Testis (tissue), 2 donors: ENCODE measurements at regions not wholly inside any gene's neighbourhood (a gene's known extent, or its start where the extent isn't known, plus 50 kb on each side); places are given as distances from the start of the nearest gene placed in this dataset.

Experiments
- POLR2A ChIP-seq: fragments of 450-650 bp; IDR thresholded peaks from one replicate; pipeline ENCODE4 v1.6.1; 2017; ENCODE audit warnings: antibody characterized with exemption, mild to moderate bottlenecking, moderate library complexity
- TF ChIP-seq, protein P1 (sequence below), 3 experiments: fragments of 450-650 bp in 2 of 3; fragments of 200-600 bp in 1 of 3; sonication (generic) in 1 of 3; IDR thresholded peaks; one replicate each; pipeline ENCODE4 v1.5.1; 2016 to 2019; ENCODE audit warnings: antibody characterized with exemption in 3 of 3, mild to moderate bottlenecking in 2 of 3, moderate library complexity in 1 of 3

DNA sequence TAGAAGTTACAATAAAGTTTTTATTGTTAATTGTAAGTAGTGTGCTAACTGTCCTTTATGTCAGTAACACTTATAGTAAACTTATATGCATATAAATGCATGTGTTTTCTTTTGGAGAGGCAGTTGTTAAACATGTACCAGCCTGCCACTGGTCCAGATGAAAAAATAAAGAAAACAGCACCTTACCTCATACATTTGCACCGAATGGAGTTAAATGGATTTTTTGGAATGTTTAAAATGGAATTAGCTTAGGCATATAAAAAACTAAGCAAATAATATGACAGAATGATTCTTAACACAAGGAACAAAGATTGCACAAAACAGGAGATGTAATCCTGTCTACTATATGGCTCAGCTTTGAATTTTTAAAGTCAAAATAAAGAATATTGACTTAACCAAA, 50.2 kb upstream of the ALDH1A3 start:
- no peak for TF ChIP-seq POLR2A
- TF ChIP-seq, protein P1, sequence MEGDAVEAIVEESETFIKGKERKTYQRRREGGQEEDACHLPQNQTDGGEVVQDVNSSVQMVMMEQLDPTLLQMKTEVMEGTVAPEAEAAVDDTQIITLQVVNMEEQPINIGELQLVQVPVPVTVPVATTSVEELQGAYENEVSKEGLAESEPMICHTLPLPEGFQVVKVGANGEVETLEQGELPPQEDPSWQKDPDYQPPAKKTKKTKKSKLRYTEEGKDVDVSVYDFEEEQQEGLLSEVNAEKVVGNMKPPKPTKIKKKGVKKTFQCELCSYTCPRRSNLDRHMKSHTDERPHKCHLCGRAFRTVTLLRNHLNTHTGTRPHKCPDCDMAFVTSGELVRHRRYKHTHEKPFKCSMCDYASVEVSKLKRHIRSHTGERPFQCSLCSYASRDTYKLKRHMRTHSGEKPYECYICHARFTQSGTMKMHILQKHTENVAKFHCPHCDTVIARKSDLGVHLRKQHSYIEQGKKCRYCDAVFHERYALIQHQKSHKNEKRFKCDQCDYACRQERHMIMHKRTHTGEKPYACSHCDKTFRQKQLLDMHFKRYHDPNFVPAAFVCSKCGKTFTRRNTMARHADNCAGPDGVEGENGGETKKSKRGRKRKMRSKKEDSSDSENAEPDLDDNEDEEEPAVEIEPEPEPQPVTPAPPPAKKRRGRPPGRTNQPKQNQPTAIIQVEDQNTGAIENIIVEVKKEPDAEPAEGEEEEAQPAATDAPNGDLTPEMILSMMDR (IDR thresholded peaks at IDR 0.05) = no peak
